ENCODE measurements at regions not wholly inside any gene's neighbourhood (a gene's known extent, or its start where the extent isn't known, plus 50 kb on each side); places are given as distances from the start of the nearest gene placed in this dataset.

- H3K27me3 ChIP-seq (ENCODE audit: control insufficient read depth in 3 of 3, insufficient read depth in 3 of 3, low read depth in 1 of 3, low read length in 3 of 3), result no peaks in the 10 kb centered on the region
- DNase-seq (ENCODE audit: low spot score), result no peak
- H3K9ac ChIP-seq (ENCODE audit: low read depth, low read length, poor library complexity), result no peak overlapping the region
- H3K4me1 ChIP-seq (ENCODE audit: control insufficient read depth in 2 of 2, insufficient read depth in 1 of 2, low read depth in 1 of 2, low read length in 2 of 2), result no peaks in the 10 kb centered on the region
- no peaks in the 10 kb centered on the region for H3K79me1 ChIP-seq (ENCODE audit: low read depth, low read length)
- H2BK12ac ChIP-seq (ENCODE audit: low read length), result no peak overlapping the region
- no peaks in the 10 kb centered on the region for H3K9me3 ChIP-seq (replicated peaks in 1 of 2; ENCODE audit: control insufficient read depth in 2 of 2, insufficient read depth in 1 of 2, low read depth in 1 of 2, low read length in 2 of 2)
- H4K8ac ChIP-seq (ENCODE audit: low read depth, low read length), result no peak overlapping the region
- no peaks in the 10 kb centered on the region for H3K36me3 ChIP-seq (replicated peaks in 1 of 2; ENCODE audit: control insufficient read depth in 2 of 2, insufficient read depth in 2 of 2, low read length in 2 of 2)
- no peak overlapping the region for H2AFZ ChIP-seq (ENCODE audit: low read length)
- no peak overlapping the region for H3K14ac ChIP-seq (ENCODE audit: low read length)
- H3K4me3 ChIP-seq (ENCODE audit: low read length in 2 of 2), result no peak overlapping the region
- no peak overlapping the region for H4K91ac ChIP-seq (ENCODE audit: low read depth, low read length, poor library complexity)
- no peak overlapping the region for H2AK5ac ChIP-seq (ENCODE audit: low read depth, low read length)
- no peak overlapping the region for H2BK15ac ChIP-seq (ENCODE audit: low read length)
- H2BK120ac ChIP-seq (ENCODE audit: low read depth, low read length), result no peak overlapping the region
- H3K4me2 ChIP-seq (ENCODE audit: insufficient read depth, low read length, poor library complexity, severe bottlenecking), result no peak overlapping the region
- H2BK5ac ChIP-seq (ENCODE audit: low read length), result no peak overlapping the region
- no peak overlapping the region for H3K4ac ChIP-seq (ENCODE audit: low read length)
- no CpG with 5 or more reads among the region's 1 CpG for WGBS, 2 donors (ENCODE audit: extremely low coverage in 2 of 2, insufficient read length in 2 of 2, insufficient replicate concordance in 1 of 2)
- no peak overlapping the region for H3K27ac ChIP-seq (replicated peaks; ENCODE audit: low read length)
- H3K23ac ChIP-seq (ENCODE audit: low read depth, low read length, poor library complexity), result no peak overlapping the region
- H3K18ac ChIP-seq (ENCODE audit: low read length), result no peak overlapping the region
These were observed 318.6 kb downstream of the SLC4A3 start for GRCh38 chr2:219946021-219946420.

GRCh38 chr2:219946529-219946928, 319.1 kb downstream of the SLC4A3 start:
- H3K18ac ChIP-seq (ENCODE audit: low read length), result no peak overlapping the region
- no peak overlapping the region for H2BK5ac ChIP-seq (ENCODE audit: low read length)
- no peaks in the 10 kb centered on the region for H3K9me3 ChIP-seq (replicated peaks in 1 of 2; ENCODE audit: control insufficient read depth in 2 of 2, insufficient read depth in 1 of 2, low read depth in 1 of 2, low read length in 2 of 2)
- no peak overlapping the region for H3K4ac ChIP-seq (ENCODE audit: low read length)
- H2AK5ac ChIP-seq (ENCODE audit: low read depth, low read length), result no peak overlapping the region
- H3K4me1 ChIP-seq (ENCODE audit: control insufficient read depth in 2 of 2, insufficient read depth in 1 of 2, low read depth in 1 of 2, low read length in 2 of 2), result no peaks in the 10 kb centered on the region
- H3K9ac ChIP-seq (ENCODE audit: low read depth, low read length, poor library complexity), result no peak overlapping the region
- no peaks in the 10 kb centered on the region for H3K79me1 ChIP-seq (ENCODE audit: low read depth, low read length)
- H2AFZ ChIP-seq (ENCODE audit: low read length), result no peak overlapping the region
- H4K8ac ChIP-seq (ENCODE audit: low read depth, low read length), result no peak overlapping the region
- no peak overlapping the region for H2BK15ac ChIP-seq (ENCODE audit: low read length)
- H3K4me2 ChIP-seq (ENCODE audit: insufficient read depth, low read length, poor library complexity, severe bottlenecking), result no peak overlapping the region
- H3K27ac ChIP-seq (replicated peaks; ENCODE audit: low read length), result no peak overlapping the region
- no peaks in the 10 kb centered on the region for H3K36me3 ChIP-seq (replicated peaks in 1 of 2; ENCODE audit: control insufficient read depth in 2 of 2, insufficient read depth in 2 of 2, low read length in 2 of 2)
- no peak overlapping the region for H3K4me3 ChIP-seq (ENCODE audit: low read length in 2 of 2)
- H2BK120ac ChIP-seq (ENCODE audit: low read depth, low read length), result no peak overlapping the region
- H3K23ac ChIP-seq (ENCODE audit: low read depth, low read length, poor library complexity), result no peak overlapping the region
- no peaks in the 10 kb centered on the region for H3K27me3 ChIP-seq (ENCODE audit: control insufficient read depth in 3 of 3, insufficient read depth in 3 of 3, low read depth in 1 of 3, low read length in 3 of 3)
- no peak overlapping the region for H4K91ac ChIP-seq (ENCODE audit: low read depth, low read length, poor library complexity)
- no peak for DNase-seq (ENCODE audit: low spot score)
- H2BK12ac ChIP-seq (ENCODE audit: low read length), result no peak overlapping the region
- H3K14ac ChIP-seq (ENCODE audit: low read length), result no peak overlapping the region

- no peak overlapping the region for H3K4ac ChIP-seq (ENCODE audit: low read length)
- H2AK5ac ChIP-seq (ENCODE audit: low read depth, low read length), result no peak overlapping the region
- H3K27me3 ChIP-seq (ENCODE audit: control insufficient read depth in 3 of 3, insufficient read depth in 3 of 3, low read depth in 1 of 3, low read length in 3 of 3), result no peaks in the 10 kb centered on the region
- WGBS, 2 donors (ENCODE audit: extremely low coverage in 2 of 2, insufficient read length in 2 of 2, insufficient replicate concordance in 1 of 2), result no CpG with 5 or more reads among the region's 3 CpGs
- no peak overlapping the region for H4K91ac ChIP-seq (ENCODE audit: low read depth, low read length, poor library complexity)
- no peak overlapping the region for H4K8ac ChIP-seq (ENCODE audit: low read depth, low read length)
- no peak overlapping the region for H3K23ac ChIP-seq (ENCODE audit: low read depth, low read length, poor library complexity)
- H3K9me3 ChIP-seq (replicated peaks in 1 of 2; ENCODE audit: control insufficient read depth in 2 of 2, insufficient read depth in 1 of 2, low read depth in 1 of 2, low read length in 2 of 2), result no peaks in the 10 kb centered on the region
- no peaks in the 10 kb centered on the region for H3K4me1 ChIP-seq (ENCODE audit: control insufficient read depth in 2 of 2, insufficient read depth in 1 of 2, low read depth in 1 of 2, low read length in 2 of 2)
- no peak overlapping the region for H3K9ac ChIP-seq (ENCODE audit: low read depth, low read length, poor library complexity)
- no peak overlapping the region for H2AFZ ChIP-seq (ENCODE audit: low read length)
- no peak overlapping the region for H3K18ac ChIP-seq (ENCODE audit: low read length)
- no peak for DNase-seq (ENCODE audit: low spot score)
- H2BK12ac ChIP-seq (ENCODE audit: low read length), result no peak overlapping the region
- H2BK15ac ChIP-seq (ENCODE audit: low read length), result no peak overlapping the region
- no peaks in the 10 kb centered on the region for H3K79me1 ChIP-seq (ENCODE audit: low read depth, low read length)
- no peak overlapping the region for H3K4me3 ChIP-seq (ENCODE audit: low read length in 2 of 2)
- H3K36me3 ChIP-seq (replicated peaks in 1 of 2; ENCODE audit: control insufficient read depth in 2 of 2, insufficient read depth in 2 of 2, low read length in 2 of 2), result no peaks in the 10 kb centered on the region
- no peak overlapping the region for H3K4me2 ChIP-seq (ENCODE audit: insufficient read depth, low read length, poor library complexity, severe bottlenecking)
- no peak overlapping the region for H2BK120ac ChIP-seq (ENCODE audit: low read depth, low read length)
- no peak overlapping the region for H3K27ac ChIP-seq (replicated peaks; ENCODE audit: low read length)
- no peak overlapping the region for H3K14ac ChIP-seq (ENCODE audit: low read length)
- H2BK5ac ChIP-seq (ENCODE audit: low read length), result no peak overlapping the region
These were observed 320.1 kb downstream of the SLC4A3 start for GRCh38 chr2:219947575-219947974.

GRCh38 chr2:219949053-219949452, 321.6 kb downstream of the SLC4A3 start:
- Histone ChIP-seq H3K4me2 (ENCODE audit: insufficient read depth, low read length, poor library complexity, severe bottlenecking) (no peak overlapping the region), H3K27me3 (ENCODE audit: control insufficient read depth in 3 of 3, insufficient read depth in 3 of 3, low read depth in 1 of 3, low read length in 3 of 3) (no peaks in the 10 kb centered on the region), H2BK5ac (ENCODE audit: low read length) (no peak overlapping the region)

More at GRCh38 chr2:219949053-219949452, 321.6 kb downstream of the SLC4A3 start:
- no peak overlapping the region for H2AK5ac ChIP-seq (ENCODE audit: low read depth, low read length)
- H2BK15ac ChIP-seq (ENCODE audit: low read length), result no peak overlapping the region
- no peak overlapping the region for H2BK12ac ChIP-seq (ENCODE audit: low read length)
- no peak overlapping the region for H4K8ac ChIP-seq (ENCODE audit: low read depth, low read length)
- H3K23ac ChIP-seq (ENCODE audit: low read depth, low read length, poor library complexity), result no peak overlapping the region
- H4K91ac ChIP-seq (ENCODE audit: low read depth, low read length, poor library complexity), result no peak overlapping the region
- no CpG with 5 or more reads among the region's 3 CpGs for WGBS, 2 donors (ENCODE audit: extremely low coverage in 2 of 2, insufficient read length in 2 of 2, insufficient replicate concordance in 1 of 2)
- no peaks in the 10 kb centered on the region for H3K4me1 ChIP-seq (ENCODE audit: control insufficient read depth in 2 of 2, insufficient read depth in 1 of 2, low read depth in 1 of 2, low read length in 2 of 2)
- H3K79me1 ChIP-seq (ENCODE audit: low read depth, low read length), result no peaks in the 10 kb centered on the region
- H3K4me3 ChIP-seq (ENCODE audit: low read length in 2 of 2), result no peak overlapping the region
- H2AFZ ChIP-seq (ENCODE audit: low read length), result no peak overlapping the region
- H2BK120ac ChIP-seq (ENCODE audit: low read depth, low read length), result no peak overlapping the region
- H3K9ac ChIP-seq (ENCODE audit: low read depth, low read length, poor library complexity), result no peak overlapping the region
- H3K9me3 ChIP-seq (replicated peaks in 1 of 2; ENCODE audit: control insufficient read depth in 2 of 2, insufficient read depth in 1 of 2, low read depth in 1 of 2, low read length in 2 of 2), result no peaks in the 10 kb centered on the region
- no peak overlapping the region for H3K27ac ChIP-seq (replicated peaks; ENCODE audit: low read length)
- H3K36me3 ChIP-seq (replicated peaks in 1 of 2; ENCODE audit: control insufficient read depth in 2 of 2, insufficient read depth in 2 of 2, low read length in 2 of 2), result no peaks in the 10 kb centered on the region
- DNase-seq (ENCODE audit: low spot score), result no peak
- no peak overlapping the region for H3K18ac ChIP-seq (ENCODE audit: low read length)
- no peak overlapping the region for H3K14ac ChIP-seq (ENCODE audit: low read length)
- H3K4ac ChIP-seq (ENCODE audit: low read length), result no peak overlapping the region

Data from neuronal stem cell (in vitro differentiated cells).